Astrocyte (in vitro differentiated cells and primary cell): ENCODE measurements at regions not wholly inside any gene's neighbourhood (a gene's known extent, or its start where the extent isn't known, plus 50 kb on each side); places are given as distances from the start of the nearest gene placed in this dataset.

Experiments
- DNase-seq: peaks from one replicate; pipeline ENCODE4 v3.0.0-alpha.2; 2010; ENCODE audit warnings: low read depth
- FAIRE-seq: peaks from 2 replicates; lab custom pipeline; 2011; peaks lifted over from hg19 to GRCh38; lab: Jason Lieb, UNC
- H2AFZ ChIP-seq: 2 replicates; pipeline ENCODE4 v1.6.0; 2012; ENCODE audit warnings: low read depth, low read length, inconsistent platforms
- H3K27ac ChIP-seq: 2 replicates; pipeline ENCODE4 v1.5.1; 2011; ENCODE audit warnings: low read depth, low read length, inconsistent platforms
- H3K27me3 ChIP-seq: 2 replicates; pipeline ENCODE4 v1.6.0; 2011; ENCODE audit warnings: low read length, inconsistent platforms; ENCODE audit not compliant: insufficient read depth
- H3K36me3 ChIP-seq: 2 replicates; pipeline ENCODE4 v1.5.1; 2011; ENCODE audit warnings: low read length, inconsistent platforms; ENCODE audit not compliant: insufficient read depth
- H3K4me1 ChIP-seq: 2 replicates; pipeline ENCODE4 v1.5.1; 2011; ENCODE audit warnings: low read length, inconsistent platforms; ENCODE audit not compliant: insufficient read depth
- H3K4me2 ChIP-seq: 2 replicates; pipeline ENCODE4 v1.6.0; 2012; ENCODE audit warnings: low read length, inconsistent platforms
- H3K4me3 ChIP-seq: 2 replicates; pipeline ENCODE4 v1.5.1; 2011; ENCODE audit warnings: low read depth, mild to moderate bottlenecking, low read length, inconsistent platforms; ENCODE audit not compliant: insufficient read depth
- H3K79me2 ChIP-seq: 2 replicates; pipeline ENCODE4 v1.6.0; 2012; ENCODE audit warnings: mild to moderate bottlenecking, low read length, inconsistent platforms; ENCODE audit not compliant: insufficient read depth
- H3K9ac ChIP-seq: 2 replicates; pipeline ENCODE4 v1.6.0; 2012; ENCODE audit warnings: mild to moderate bottlenecking, low read length, inconsistent platforms
- H3K9me3 ChIP-seq: 2 replicates; pipeline ENCODE4 v1.5.1; 2012; ENCODE audit warnings: low read depth, mild to moderate bottlenecking, low read length, inconsistent platforms; ENCODE audit not compliant: insufficient read depth
- H4K20me1 ChIP-seq: 2 replicates; pipeline ENCODE4 v1.6.0; 2012; ENCODE audit warnings: low read length, inconsistent platforms; ENCODE audit not compliant: insufficient read depth
- H3K27ac Mint-ChIP-seq: one replicate; pipeline ENCODE4 v1.8.0; 2021; ENCODE audit warnings: mild to moderate bottlenecking, mixed read lengths; ENCODE audit not compliant: unreplicated experiment
- H3K27me3 Mint-ChIP-seq: one replicate; pipeline ENCODE4 v1.8.0; 2021; ENCODE audit warnings: low read depth, mixed read lengths; ENCODE audit not compliant: unreplicated experiment
- H3K36me3 Mint-ChIP-seq: one replicate; pipeline ENCODE4 v1.8.0; 2021; ENCODE audit warnings: low read depth, mixed read lengths; ENCODE audit not compliant: unreplicated experiment
- H3K4me1 Mint-ChIP-seq: one replicate; pipeline ENCODE4 v1.8.0; 2021; ENCODE audit warnings: low read depth, mixed read lengths; ENCODE audit not compliant: unreplicated experiment
- H3K4me3 Mint-ChIP-seq: one replicate; pipeline ENCODE4 v1.8.0; 2021; ENCODE audit warnings: mild to moderate bottlenecking, moderate library complexity, mixed read lengths; ENCODE audit not compliant: unreplicated experiment
- H3K9me3 Mint-ChIP-seq: one replicate; pipeline ENCODE4 v1.8.0; 2021; ENCODE audit warnings: mild to moderate bottlenecking, mixed read lengths; ENCODE audit not compliant: unreplicated experiment
- EZH2 ChIP-seq: IDR thresholded peaks from 2 replicates; pipeline ENCODE4 v1.6.1; 2012; ENCODE audit warnings: mild to moderate bottlenecking, low read length, inconsistent platforms; ENCODE audit not compliant: insufficient read depth
- TF ChIP-seq, protein P1 (sequence below): IDR thresholded peaks from 2 replicates; pipeline ENCODE4 v1.5.1; 2011; ENCODE audit warnings: low read depth, mild to moderate bottlenecking, inconsistent platforms, low read length, moderate library complexity; ENCODE audit not compliant: insufficient read depth

DNA sequence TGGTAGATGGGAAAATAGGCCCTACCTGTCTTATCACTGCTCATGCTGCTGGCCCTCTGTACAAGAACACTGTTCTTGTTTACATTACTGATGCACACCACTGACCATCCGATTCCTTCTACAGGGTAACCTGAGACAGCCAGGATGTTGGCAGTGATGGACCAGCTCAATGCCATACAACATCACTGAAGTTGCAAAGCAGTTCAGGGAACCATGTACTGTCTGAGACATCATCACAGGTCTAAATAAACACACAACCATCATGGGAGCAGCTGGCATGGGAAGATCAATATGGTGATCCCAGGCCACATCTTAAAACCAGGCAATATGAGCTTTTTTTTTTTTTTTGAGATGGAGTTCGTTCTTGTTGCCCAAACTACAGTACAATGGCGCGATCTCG is 59.0 kb downstream of the IARS1 start:
- Mint-ChIP-seq H3K4me1 (no peaks in the 10 kb centered on the region), H3K36me3 (peaks cover 14% of the 10 kb centered on the region), H3K27ac (no peak overlapping the region), H3K4me3 (no peak overlapping the region), H3K27me3 (no peaks in the 10 kb centered on the region), H3K9me3 (no peaks in the 10 kb centered on the region)
- Histone ChIP-seq H3K4me2 (no peak overlapping the region), H2AFZ (no peak overlapping the region), H4K20me1 (no peaks in the 10 kb centered on the region), H3K36me3 (peaks cover 49% of the 10 kb centered on the region), H3K27me3 (no peaks in the 10 kb centered on the region), H3K27ac (no peak overlapping the region), H3K4me3 (no peak overlapping the region), H3K79me2 (no peaks in the 10 kb centered on the region), H3K9ac (no peak overlapping the region), H3K9me3 (no peaks in the 10 kb centered on the region), H3K4me1 (no peaks in the 10 kb centered on the region)
- FAIRE-seq: no peak
- TF ChIP-seq, protein P1, sequence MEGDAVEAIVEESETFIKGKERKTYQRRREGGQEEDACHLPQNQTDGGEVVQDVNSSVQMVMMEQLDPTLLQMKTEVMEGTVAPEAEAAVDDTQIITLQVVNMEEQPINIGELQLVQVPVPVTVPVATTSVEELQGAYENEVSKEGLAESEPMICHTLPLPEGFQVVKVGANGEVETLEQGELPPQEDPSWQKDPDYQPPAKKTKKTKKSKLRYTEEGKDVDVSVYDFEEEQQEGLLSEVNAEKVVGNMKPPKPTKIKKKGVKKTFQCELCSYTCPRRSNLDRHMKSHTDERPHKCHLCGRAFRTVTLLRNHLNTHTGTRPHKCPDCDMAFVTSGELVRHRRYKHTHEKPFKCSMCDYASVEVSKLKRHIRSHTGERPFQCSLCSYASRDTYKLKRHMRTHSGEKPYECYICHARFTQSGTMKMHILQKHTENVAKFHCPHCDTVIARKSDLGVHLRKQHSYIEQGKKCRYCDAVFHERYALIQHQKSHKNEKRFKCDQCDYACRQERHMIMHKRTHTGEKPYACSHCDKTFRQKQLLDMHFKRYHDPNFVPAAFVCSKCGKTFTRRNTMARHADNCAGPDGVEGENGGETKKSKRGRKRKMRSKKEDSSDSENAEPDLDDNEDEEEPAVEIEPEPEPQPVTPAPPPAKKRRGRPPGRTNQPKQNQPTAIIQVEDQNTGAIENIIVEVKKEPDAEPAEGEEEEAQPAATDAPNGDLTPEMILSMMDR: no peak
- TF ChIP-seq EZH2: no peak
- no peak for DNase-seq

DNA sequence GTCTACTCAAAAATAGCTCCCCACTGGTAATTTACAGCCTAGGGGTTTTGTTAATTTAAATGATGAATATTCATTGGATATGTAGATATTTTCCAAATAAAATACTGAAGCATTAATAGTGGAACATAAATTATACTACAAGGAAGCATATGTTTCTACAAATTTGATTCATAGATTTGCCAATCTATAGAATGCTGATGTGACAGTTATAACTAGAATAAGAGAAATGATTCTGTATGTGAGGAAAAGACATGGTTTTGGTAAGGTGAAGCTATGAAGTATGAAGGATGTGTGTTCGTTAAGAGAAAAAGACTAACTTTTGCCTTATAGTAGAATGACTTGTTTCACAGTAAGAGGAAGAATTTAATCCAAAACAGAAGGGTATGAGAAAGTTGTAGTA is 61.3 kb downstream of the IARS1 start:
- H3K27ac ChIP-seq: no peak overlapping the region
- H3K27ac Mint-ChIP-seq: no peak overlapping the region
- H3K4me2 ChIP-seq: no peak overlapping the region
- H3K36me3 Mint-ChIP-seq: peaks cover 18% of the 10 kb centered on the region
- no peak overlapping the region for H3K4me3 ChIP-seq
- no peak overlapping the region for H3K4me3 Mint-ChIP-seq
- H3K9ac ChIP-seq: no peak overlapping the region
- peaks cover 47% of the 10 kb centered on the region for H3K36me3 ChIP-seq
- no peak overlapping the region for H2AFZ ChIP-seq
- no peaks in the 10 kb centered on the region for H3K27me3 ChIP-seq
- H3K4me1 Mint-ChIP-seq: no peaks in the 10 kb centered on the region
- no peaks in the 10 kb centered on the region for H3K9me3 ChIP-seq
- peaks cover 9% of the 10 kb centered on the region for H3K79me2 ChIP-seq
- H3K27me3 Mint-ChIP-seq: no peaks in the 10 kb centered on the region
- no peaks in the 10 kb centered on the region for H3K4me1 ChIP-seq
- DNase-seq (no peak), FAIRE-seq (no peak)
- H4K20me1 ChIP-seq: no peaks in the 10 kb centered on the region
- no peaks in the 10 kb centered on the region for H3K9me3 Mint-ChIP-seq
- no peak for TF ChIP-seq EZH2
- TF ChIP-seq, protein P1: no peak

DNA sequence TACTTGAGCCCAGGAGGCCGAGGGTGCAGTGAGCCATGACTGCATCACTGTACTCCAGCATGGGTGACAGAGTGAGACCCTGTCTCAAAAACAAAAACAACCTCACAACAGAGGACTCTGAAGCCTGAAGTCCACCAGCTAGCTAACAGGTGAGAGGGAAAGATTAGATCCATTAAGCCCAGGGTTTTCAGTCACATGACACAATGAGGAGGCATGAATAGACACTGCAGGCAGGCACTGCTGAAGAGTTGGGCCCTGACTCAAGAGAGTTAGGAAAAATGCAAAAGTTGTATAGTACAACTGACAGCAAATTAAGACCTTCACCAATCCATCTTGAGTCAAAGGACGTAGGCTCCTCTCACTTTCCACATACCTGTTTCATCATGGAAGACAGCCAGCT is 64.9 kb downstream of the IARS1 start:
- Histone ChIP-seq H3K36me3 (peaks cover 58% of the 10 kb centered on the region), H3K4me2 (no peak overlapping the region), H4K20me1 (peaks cover 7% of the 10 kb centered on the region), H3K9me3 (no peaks in the 10 kb centered on the region), H2AFZ (no peak overlapping the region), H3K4me1 (no peaks in the 10 kb centered on the region), H3K4me3 (no peak overlapping the region), H3K27me3 (no peaks in the 10 kb centered on the region), H3K27ac (no peak overlapping the region), H3K9ac (no peak overlapping the region), H3K79me2 (peaks cover 13% of the 10 kb centered on the region)
- H3K4me1 Mint-ChIP-seq: no peaks in the 10 kb centered on the region
- H3K4me3 Mint-ChIP-seq: no peak overlapping the region
- DNase-seq (no peak), FAIRE-seq (no peak)
- H3K36me3 Mint-ChIP-seq: peaks cover 27% of the 10 kb centered on the region
- H3K27me3 Mint-ChIP-seq: no peaks in the 10 kb centered on the region
- peak overlapping the region; percentile 18 for H3K27ac Mint-ChIP-seq
- TF ChIP-seq, protein P1: no peak
- TF ChIP-seq EZH2: no peak
- H3K9me3 Mint-ChIP-seq: no peaks in the 10 kb centered on the region
